ENCODE measurements at regions not wholly inside any gene's neighbourhood (a gene's known extent, or its start where the extent isn't known, plus 50 kb on each side); places are given as distances from the start of the nearest gene placed in this dataset.

DNA sequence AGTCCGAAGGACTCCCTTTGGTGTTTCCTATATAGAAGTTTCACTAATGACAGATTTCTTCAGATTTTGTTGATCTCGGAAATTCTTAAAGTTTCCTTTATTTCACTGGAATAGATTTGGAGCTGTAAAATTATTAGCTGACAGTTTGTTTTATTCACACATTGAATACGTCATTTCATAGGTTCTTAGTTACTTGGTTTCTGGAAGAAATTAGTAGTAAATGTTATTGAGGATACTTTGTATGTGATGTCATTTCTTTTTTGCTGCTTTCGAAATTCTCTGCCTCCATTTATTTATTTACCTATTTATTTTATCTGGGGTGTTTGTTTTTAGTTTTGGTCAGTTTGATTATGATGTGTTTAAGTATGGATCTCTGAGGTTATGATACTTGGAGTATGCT lies 1205.9 kb upstream of the GYPC start:
- TF ChIP-seq, protein P1, sequence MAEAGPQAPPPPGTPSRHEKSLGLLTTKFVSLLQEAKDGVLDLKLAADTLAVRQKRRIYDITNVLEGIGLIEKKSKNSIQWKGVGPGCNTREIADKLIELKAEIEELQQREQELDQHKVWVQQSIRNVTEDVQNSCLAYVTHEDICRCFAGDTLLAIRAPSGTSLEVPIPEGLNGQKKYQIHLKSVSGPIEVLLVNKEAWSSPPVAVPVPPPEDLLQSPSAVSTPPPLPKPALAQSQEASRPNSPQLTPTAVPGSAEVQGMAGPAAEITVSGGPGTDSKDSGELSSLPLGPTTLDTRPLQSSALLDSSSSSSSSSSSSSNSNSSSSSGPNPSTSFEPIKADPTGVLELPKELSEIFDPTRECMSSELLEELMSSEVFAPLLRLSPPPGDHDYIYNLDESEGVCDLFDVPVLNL (CRISPR knock-in tag; IDR thresholded peaks at IDR 0.05; ENCODE audit: borderline replicate concordance, low read depth), result no peak
- no peak for TF ChIP-seq CTCF (IDR thresholded peaks at IDR 0.05)
- no peak for TF ChIP-seq MAX (CRISPR knock-in tag; IDR thresholded peaks at IDR 0.05)
- TF ChIP-seq, protein P2, sequence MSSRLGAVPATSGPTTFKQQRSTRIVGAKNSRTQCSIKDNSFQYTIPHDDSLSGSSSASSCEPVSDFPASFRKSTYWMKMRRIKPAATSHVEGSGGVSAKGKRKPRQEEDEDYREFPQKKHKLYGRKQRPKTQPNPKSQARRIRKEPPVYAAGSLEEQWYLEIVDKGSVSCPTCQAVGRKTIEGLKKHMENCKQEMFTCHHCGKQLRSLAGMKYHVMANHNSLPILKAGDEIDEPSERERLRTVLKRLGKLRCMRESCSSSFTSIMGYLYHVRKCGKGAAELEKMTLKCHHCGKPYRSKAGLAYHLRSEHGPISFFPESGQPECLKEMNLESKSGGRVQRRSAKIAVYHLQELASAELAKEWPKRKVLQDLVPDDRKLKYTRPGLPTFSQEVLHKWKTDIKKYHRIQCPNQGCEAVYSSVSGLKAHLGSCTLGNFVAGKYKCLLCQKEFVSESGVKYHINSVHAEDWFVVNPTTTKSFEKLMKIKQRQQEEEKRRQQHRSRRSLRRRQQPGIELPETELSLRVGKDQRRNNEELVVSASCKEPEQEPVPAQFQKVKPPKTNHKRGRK (CRISPR knock-in tag; IDR thresholded peaks at IDR 0.05; ENCODE audit: borderline replicate concordance), result no peak

All from WTC11 (cell line).